ENCODE measurements at regions not wholly inside any gene's neighbourhood (a gene's known extent, or its start where the extent isn't known, plus 50 kb on each side); places are given as distances from the start of the nearest gene placed in this dataset.

GRCh38 chr13:24076109-24076508 is 84.4 kb upstream of the SPATA13 start:
- dilution Hi-C loops (cut with MboI; ENCODE audit: extremely low pct_ligation_motif_present, low sequenced_read_pairs) = no loop called here
- no peak overlapping the region for H3K4me3 ChIP-seq (ENCODE audit: control insufficient read depth in 2 of 3, extremely low read depth in 1 of 3, insufficient read depth in 2 of 3, low read depth in 1 of 3, low read length in 3 of 3)
- H2AFZ ChIP-seq (ENCODE audit: control insufficient read depth, low read length) = no peak overlapping the region
- no peak overlapping the region for H3K9ac ChIP-seq (ENCODE audit: control insufficient read depth, extremely low read depth, insufficient read depth, low read length)
- peaks cover 2% of the 10 kb centered on the region for H3K27me3 ChIP-seq (ENCODE audit: control insufficient read depth, extremely low read depth, insufficient read depth, low read length)
- no peak overlapping the region for H3K4me2 ChIP-seq (ENCODE audit: control insufficient read depth, extremely low read depth, insufficient read depth, low read depth, low read length)
- FAIRE-seq (no peak), DNase-seq (ENCODE audit: low read depth, low spot score) (no peak)
- TF ChIP-seq CTCF (optimal IDR thresholded peaks at IDR 0.05 in 1 of 3, IDR thresholded peaks at IDR 0.05 in 1 of 3, conservative IDR thresholded peaks at IDR 0.05 in 1 of 3; ENCODE audit: extremely low read depth in 1 of 3, insufficient read depth in 2 of 3, low read length in 3 of 3) = no peak
- no peak for TF ChIP-seq EZH2 (IDR thresholded peaks at IDR 0.05; ENCODE audit: low read length)
- H3K79me2 ChIP-seq (ENCODE audit: control insufficient read depth, insufficient read depth, low read length) = no peaks in the 10 kb centered on the region
- no peak overlapping the region for H3K27ac ChIP-seq (ENCODE audit: control insufficient read depth, insufficient read depth, low read length)
- no peaks in the 10 kb centered on the region for H3K9me3 ChIP-seq (ENCODE audit: control insufficient read depth, low read depth, low read length)
- no peaks in the 10 kb centered on the region for H4K20me1 ChIP-seq (ENCODE audit: control insufficient read depth, extremely low read depth, insufficient read depth, low read length)
- no peaks in the 10 kb centered on the region for H3K9me1 ChIP-seq (ENCODE audit: control insufficient read depth, extremely low read depth, insufficient read depth, low read length)
- no peaks in the 10 kb centered on the region for H3K4me1 ChIP-seq (ENCODE audit: control insufficient read depth, extremely low read depth, insufficient read depth, low read length)
- H3K36me3 ChIP-seq (ENCODE audit: control insufficient read depth in 2 of 2, extremely low read depth in 1 of 2, insufficient read depth in 2 of 2, low read length in 2 of 2) = no peaks in the 10 kb centered on the region

- DNase-seq (ENCODE audit: low read depth, low spot score) (no peak), FAIRE-seq (no peak)
- H3K9me3 ChIP-seq (ENCODE audit: control insufficient read depth, low read depth, low read length) = no peaks in the 10 kb centered on the region
- H3K4me2 ChIP-seq (ENCODE audit: control insufficient read depth, extremely low read depth, insufficient read depth, low read depth, low read length) = no peak overlapping the region
- no peak for TF ChIP-seq EZH2 (IDR thresholded peaks at IDR 0.05; ENCODE audit: low read length)
- no peak for TF ChIP-seq CTCF (optimal IDR thresholded peaks at IDR 0.05 in 1 of 3, IDR thresholded peaks at IDR 0.05 in 1 of 3, conservative IDR thresholded peaks at IDR 0.05 in 1 of 3; ENCODE audit: extremely low read depth in 1 of 3, insufficient read depth in 2 of 3, low read length in 3 of 3)
- H3K27me3 ChIP-seq (ENCODE audit: control insufficient read depth, extremely low read depth, insufficient read depth, low read length) = peaks cover 2% of the 10 kb centered on the region
- H3K36me3 ChIP-seq (ENCODE audit: control insufficient read depth in 2 of 2, extremely low read depth in 1 of 2, insufficient read depth in 2 of 2, low read length in 2 of 2) = no peaks in the 10 kb centered on the region
- no peaks in the 10 kb centered on the region for H3K9me1 ChIP-seq (ENCODE audit: control insufficient read depth, extremely low read depth, insufficient read depth, low read length)
- H3K4me3 ChIP-seq (ENCODE audit: control insufficient read depth in 2 of 3, extremely low read depth in 1 of 3, insufficient read depth in 2 of 3, low read depth in 1 of 3, low read length in 3 of 3) = no peak overlapping the region
- no peaks in the 10 kb centered on the region for H3K79me2 ChIP-seq (ENCODE audit: control insufficient read depth, insufficient read depth, low read length)
- no peaks in the 10 kb centered on the region for H3K4me1 ChIP-seq (ENCODE audit: control insufficient read depth, extremely low read depth, insufficient read depth, low read length)
- no peak overlapping the region for H2AFZ ChIP-seq (ENCODE audit: control insufficient read depth, low read length)
- dilution Hi-C loops (cut with MboI; ENCODE audit: extremely low pct_ligation_motif_present, low sequenced_read_pairs) = no loop called here
- H3K27ac ChIP-seq (ENCODE audit: control insufficient read depth, insufficient read depth, low read length) = no peak overlapping the region
- H3K9ac ChIP-seq (ENCODE audit: control insufficient read depth, extremely low read depth, insufficient read depth, low read length) = no peak overlapping the region
- no peaks in the 10 kb centered on the region for H4K20me1 ChIP-seq (ENCODE audit: control insufficient read depth, extremely low read depth, insufficient read depth, low read length)
Measured at GRCh38 chr13:24076636-24077035, 83.9 kb upstream of the SPATA13 start.
